ENCODE measurements at regions not wholly inside any gene's neighbourhood (a gene's known extent, or its start where the extent isn't known, plus 50 kb on each side); places are given as distances from the start of the nearest gene placed in this dataset.

DNA sequence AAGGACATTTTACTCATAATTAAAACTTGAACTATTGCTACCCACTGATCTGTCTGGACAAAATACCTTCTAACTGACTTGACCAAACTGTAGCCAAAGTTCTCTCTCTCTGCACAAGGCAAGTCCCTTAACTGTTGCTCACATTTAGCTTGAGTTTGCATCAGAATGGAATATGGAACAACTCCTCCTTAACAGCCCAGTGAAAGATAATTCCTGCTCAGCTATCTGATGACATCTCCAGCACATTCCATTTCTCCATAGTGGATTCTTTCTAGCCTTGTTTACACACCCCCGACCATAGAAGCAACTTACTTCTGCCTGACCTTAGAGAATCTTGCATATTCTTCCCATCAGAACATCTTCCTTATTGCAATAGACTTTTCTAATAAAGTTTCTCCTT is 317.2 kb upstream of the CDH2 start:
- TF ChIP-seq, protein P1, sequence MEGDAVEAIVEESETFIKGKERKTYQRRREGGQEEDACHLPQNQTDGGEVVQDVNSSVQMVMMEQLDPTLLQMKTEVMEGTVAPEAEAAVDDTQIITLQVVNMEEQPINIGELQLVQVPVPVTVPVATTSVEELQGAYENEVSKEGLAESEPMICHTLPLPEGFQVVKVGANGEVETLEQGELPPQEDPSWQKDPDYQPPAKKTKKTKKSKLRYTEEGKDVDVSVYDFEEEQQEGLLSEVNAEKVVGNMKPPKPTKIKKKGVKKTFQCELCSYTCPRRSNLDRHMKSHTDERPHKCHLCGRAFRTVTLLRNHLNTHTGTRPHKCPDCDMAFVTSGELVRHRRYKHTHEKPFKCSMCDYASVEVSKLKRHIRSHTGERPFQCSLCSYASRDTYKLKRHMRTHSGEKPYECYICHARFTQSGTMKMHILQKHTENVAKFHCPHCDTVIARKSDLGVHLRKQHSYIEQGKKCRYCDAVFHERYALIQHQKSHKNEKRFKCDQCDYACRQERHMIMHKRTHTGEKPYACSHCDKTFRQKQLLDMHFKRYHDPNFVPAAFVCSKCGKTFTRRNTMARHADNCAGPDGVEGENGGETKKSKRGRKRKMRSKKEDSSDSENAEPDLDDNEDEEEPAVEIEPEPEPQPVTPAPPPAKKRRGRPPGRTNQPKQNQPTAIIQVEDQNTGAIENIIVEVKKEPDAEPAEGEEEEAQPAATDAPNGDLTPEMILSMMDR (IDR thresholded peaks at IDR 0.05), result no peak
- no peak for TF ChIP-seq SIN3A (IDR thresholded peaks at IDR 0.05; ENCODE audit: borderline replicate concordance, insufficient read depth, low read depth, low read length)

All from Panc1 (cell line).